Retinal pigment epithelial cell (primary cell): ENCODE measurements at regions not wholly inside any gene's neighbourhood (a gene's known extent, or its start where the extent isn't known, plus 50 kb on each side); places are given as distances from the start of the nearest gene placed in this dataset.
"Not testable (repeated sequence)": the region's sequence is repeated elsewhere in the genome, so short reads cannot be mapped to it uniquely, and the experiment has no call there.

ENCODE experiments used
- DNase-seq: peaks from one replicate; pipeline ENCODE4 v3.0.0-alpha.2; 2010; ENCODE audit warnings: low read depth
- H3K4me3 ChIP-seq: 2 replicates; pipeline ENCODE4 v1.5.1; 2011; ENCODE audit warnings: mild to moderate bottlenecking, low read length, control low read depth, moderate library complexity
- CTCF ChIP-seq: conservative IDR thresholded peaks from 2 replicates; pipeline ENCODE4 v1.5.1; 2011; ENCODE audit warnings: low read depth, low read length, control low read depth, inconsistent platforms

- no peak for TF ChIP-seq CTCF
- no peak overlapping the region for H3K4me3 ChIP-seq
- no peak for DNase-seq
These were observed 208.1 kb downstream of the CDH19 start for GRCh38 chr18:66395671-66396218.

- no peak for TF ChIP-seq CTCF
- H3K4me3 ChIP-seq: no peak overlapping the region
- DNase-seq: no peak
These were observed 210.4 kb downstream of the CDH19 start for GRCh38 chr18:66393463-66393862.

GRCh38 chr18:66377291-66377690, 226.6 kb downstream of the CDH19 start:
- TF ChIP-seq CTCF: no peak
- H3K4me3 ChIP-seq: no peak overlapping the region
- no peak for DNase-seq

- H3K4me3 ChIP-seq, DNase-seq: not testable (repeated sequence)
These were observed 228.5 kb downstream of the CDH19 start for GRCh38 chr18:66375391-66375790.

- no peak overlapping the region for H3K4me3 ChIP-seq
- DNase-seq: peak; percentile 12
- no peak for TF ChIP-seq CTCF
These were observed 256.9 kb downstream of the CDH19 start for GRCh38 chr18:66346833-66347588.

GRCh38 chr18:66344227-66344626, 259.7 kb downstream of the CDH19 start:
- DNase-seq: peak; percentile 2
- H3K4me3 ChIP-seq: no peak overlapping the region
- no peak for TF ChIP-seq CTCF

GRCh38 chr18:66342577-66342976, 261.3 kb downstream of the CDH19 start:
- no peak for DNase-seq
- no peak overlapping the region for H3K4me3 ChIP-seq
- TF ChIP-seq CTCF: no peak

GRCh38 chr18:66334534-66334933, 269.4 kb downstream of the CDH19 start:
- H3K4me3 ChIP-seq: no peak overlapping the region
- no peak for TF ChIP-seq CTCF
- no peak for DNase-seq
